SW480 (cell line): ENCODE measurements at regions not wholly inside any gene's neighbourhood (a gene's known extent, or its start where the extent isn't known, plus 50 kb on each side); places are given as distances from the start of the nearest gene placed in this dataset.
"Not testable (repeated sequence)": the region's sequence is repeated elsewhere in the genome, so short reads cannot be mapped to it uniquely, and the experiment has no call there.

Source experiments
- DNase-seq: peaks from one replicate; pipeline ENCODE4 v3.0.0-alpha.2; 2016; ENCODE audit warnings: low spot score

- DNase-seq, result peak; percentile 46
These were observed 648.9 kb upstream of the GBE1 start for GRCh38 chr3:82410366-82410765.

GRCh38 chr3:82409842-82410241, 648.4 kb upstream of the GBE1 start:
- no peak for DNase-seq

- DNase-seq, result no peak
These were observed 630.8 kb upstream of the GBE1 start for GRCh38 chr3:82392203-82392775.

GRCh38 chr3:82390868-82391267, 629.4 kb upstream of the GBE1 start:
- no peak for DNase-seq

GRCh38 chr3:82386647-82387046, 625.2 kb upstream of the GBE1 start:
- DNase-seq, result no peak

GRCh38 chr3:82384181-82384580, 622.7 kb upstream of the GBE1 start:
- DNase-seq, result no peak

GRCh38 chr3:82382831-82383230, 621.4 kb upstream of the GBE1 start:
- no peak for DNase-seq

- no peak for DNase-seq
These were observed 616.9 kb upstream of the GBE1 start for GRCh38 chr3:82378392-82378791.

GRCh38 chr3:82376883-82377282, 615.4 kb upstream of the GBE1 start:
- DNase-seq, result no peak

- not testable (repeated sequence) for DNase-seq
These were observed 612.4 kb upstream of the GBE1 start for GRCh38 chr3:82373833-82374232.

GRCh38 chr3:82364827-82365226, 603.4 kb upstream of the GBE1 start:
- DNase-seq, result no peak

- DNase-seq, result no peak
These were observed 601.7 kb upstream of the GBE1 start for GRCh38 chr3:82363131-82363530.

- DNase-seq, result no peak
These were observed 593.8 kb upstream of the GBE1 start for GRCh38 chr3:82355228-82355627.

GRCh38 chr3:82354228-82354627, 592.8 kb upstream of the GBE1 start:
- DNase-seq, result no peak

- no peak for DNase-seq
These were observed 592.1 kb upstream of the GBE1 start for GRCh38 chr3:82353306-82354171.

GRCh38 chr3:82347585-82347984, 586.1 kb upstream of the GBE1 start:
- DNase-seq, result no peak

- no peak for DNase-seq
These were observed 581.1 kb upstream of the GBE1 start for GRCh38 chr3:82342521-82342920.

- peak; percentile 9 for DNase-seq
These were observed 567.9 kb upstream of the GBE1 start for GRCh38 chr3:82329300-82329699.

- DNase-seq, result no peak
These were observed 550.5 kb upstream of the GBE1 start for GRCh38 chr3:82311901-82312300.

GRCh38 chr3:82308755-82309154, 547.3 kb upstream of the GBE1 start:
- no peak for DNase-seq

GRCh38 chr3:82306189-82306588, 544.7 kb upstream of the GBE1 start:
- no peak for DNase-seq

GRCh38 chr3:82294609-82295008, 533.2 kb upstream of the GBE1 start:
- no peak for DNase-seq

- no peak for DNase-seq
These were observed 532.4 kb upstream of the GBE1 start for GRCh38 chr3:82293867-82294266.

- no peak for DNase-seq
These were observed 532.0 kb upstream of the GBE1 start for GRCh38 chr3:82293435-82293834.
